HG03460 (cell line): ENCODE measurements at regions not wholly inside any gene's neighbourhood (a gene's known extent, or its start where the extent isn't known, plus 50 kb on each side); places are given as distances from the start of the nearest gene placed in this dataset.

Source experiments
- ATAC-seq: cut with Tn5 transposase; IDR thresholded peaks from one replicate; pipeline ENCODE4 v1.9.1; 2021; ENCODE audit not compliant: unreplicated experiment

DNA sequence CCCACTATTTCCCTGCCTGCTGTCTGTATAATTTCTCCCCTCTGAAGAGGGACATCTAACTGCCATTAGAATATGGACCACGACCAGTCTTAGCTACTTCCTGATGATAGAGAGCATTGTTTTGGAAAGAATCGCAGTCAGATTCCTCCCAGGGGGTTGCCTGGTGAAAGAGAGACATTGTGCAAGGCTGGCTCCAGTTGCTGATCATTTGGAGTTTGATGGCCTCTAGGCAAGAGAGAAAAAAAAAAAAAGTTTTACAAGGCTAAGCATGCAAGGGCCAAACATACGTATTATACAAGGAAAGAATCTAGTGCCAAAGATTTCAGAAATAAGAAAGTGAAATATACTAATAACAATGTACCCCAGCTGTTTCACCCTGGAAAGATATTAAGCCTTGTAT is 182.2 kb downstream of the CMPK2 start:
- ATAC-seq = no peak

GRCh38 chr2:6685447-6685846 is 180.3 kb downstream of the CMPK2 start:
- no peak for ATAC-seq

DNA sequence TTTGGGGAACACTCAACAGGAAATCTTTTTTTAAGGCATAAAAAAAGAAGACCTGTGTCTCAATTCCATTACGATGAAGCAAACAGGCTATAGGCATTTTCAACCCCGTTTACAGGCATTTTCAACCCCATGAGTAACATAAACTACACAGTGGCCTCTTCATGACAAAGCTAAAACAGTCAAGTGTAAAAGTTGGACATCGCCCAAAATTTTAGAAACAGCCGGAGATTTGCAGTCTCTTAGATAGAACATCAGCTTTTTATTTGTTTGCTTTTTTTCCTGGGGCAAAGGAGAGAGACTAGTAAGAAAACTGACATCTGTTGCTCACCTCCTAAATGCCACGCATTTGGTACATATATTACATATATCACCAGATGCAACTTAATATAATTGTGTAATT is 173.7 kb downstream of the CMPK2 start:
- no peak for ATAC-seq

GRCh38 chr2:6692819-6693218 is 172.9 kb downstream of the CMPK2 start:
- no peak for ATAC-seq

- ATAC-seq = no peak
These were observed 171.2 kb downstream of the CMPK2 start for GRCh38 chr2:6694555-6694954.

DNA sequence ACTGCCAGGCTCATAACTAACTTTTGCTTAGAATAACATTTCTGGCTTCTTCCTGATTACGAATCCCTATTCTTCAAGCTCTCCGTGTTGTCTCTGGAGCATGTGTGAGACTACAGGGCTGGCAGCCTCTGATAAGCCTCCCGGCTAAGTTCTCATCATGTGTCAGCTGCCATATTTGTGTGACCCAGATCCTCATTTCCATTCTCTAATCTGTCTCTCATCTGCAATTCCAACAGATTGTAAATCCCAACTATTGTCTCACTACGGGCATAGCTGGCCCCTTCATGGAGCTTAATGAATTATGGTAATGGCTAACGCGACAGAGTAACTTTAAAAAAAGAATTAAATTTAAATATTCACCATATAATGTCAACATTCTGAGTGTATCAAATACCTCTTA is 165.4 kb downstream of the CMPK2 start:
- ATAC-seq = no peak

GRCh38 chr2:6704077-6704476 is 161.6 kb downstream of the CMPK2 start:
- ATAC-seq = no peak

- no peak for ATAC-seq
These were observed 144.3 kb downstream of the CMPK2 start for GRCh38 chr2:6721395-6721794.

DNA sequence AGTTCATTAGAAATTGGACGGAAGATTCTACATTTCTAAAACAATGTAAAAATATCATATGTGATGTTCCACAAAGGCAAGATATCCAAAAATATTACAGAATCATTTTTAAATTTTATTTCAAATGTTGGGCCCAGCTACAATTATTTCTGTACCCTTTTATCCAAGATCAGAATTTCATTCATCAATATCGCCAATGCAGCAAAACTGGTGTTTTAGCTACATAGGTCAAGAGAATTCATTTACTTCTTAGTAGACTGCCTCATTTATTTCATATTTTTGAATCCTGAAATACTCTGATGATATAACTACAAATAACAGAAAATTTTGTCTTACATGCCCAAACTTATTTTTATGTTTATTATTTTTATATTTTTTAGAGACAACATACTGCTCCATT is 143.1 kb downstream of the CMPK2 start:
- no peak for ATAC-seq

GRCh38 chr2:6723865-6724604 is 141.7 kb downstream of the CMPK2 start:
- no peak for ATAC-seq

- ATAC-seq = no peak
These were observed 141.0 kb downstream of the CMPK2 start for GRCh38 chr2:6724605-6725140.

DNA sequence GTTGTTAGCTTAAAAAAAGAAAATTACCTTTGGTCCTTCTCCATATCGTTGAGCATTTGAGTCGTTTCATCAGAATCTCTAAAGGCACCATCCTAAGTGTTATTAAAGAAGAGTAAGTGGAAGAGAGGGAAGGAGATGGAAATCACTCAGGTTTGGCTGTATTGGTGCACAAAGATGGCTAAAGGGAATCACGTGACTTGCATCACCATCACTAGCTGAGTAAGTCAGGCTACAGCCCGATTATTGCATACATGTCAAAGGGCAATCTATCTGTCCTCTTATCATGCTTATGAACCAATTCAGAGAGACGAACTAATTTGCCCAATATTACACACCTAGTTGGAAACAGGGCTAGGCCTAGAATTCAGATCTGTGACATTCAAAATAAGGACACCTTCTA is 137.6 kb downstream of the CMPK2 start:
- no peak for ATAC-seq

GRCh38 chr2:6730003-6730402 is 135.7 kb downstream of the CMPK2 start:
- no peak for ATAC-seq

GRCh38 chr2:6730649-6731532 is 134.8 kb downstream of the CMPK2 start:
- ATAC-seq = no peak

GRCh38 chr2:6739547-6739946 is 126.2 kb downstream of the CMPK2 start:
- no peak for ATAC-seq

- ATAC-seq = no peak
These were observed 124.5 kb downstream of the CMPK2 start for GRCh38 chr2:6741229-6741628.

- no peak for ATAC-seq
These were observed 121.7 kb downstream of the CMPK2 start for GRCh38 chr2:6744038-6744437.

GRCh38 chr2:6747433-6747832 is 118.3 kb downstream of the CMPK2 start:
- no peak for ATAC-seq

DNA sequence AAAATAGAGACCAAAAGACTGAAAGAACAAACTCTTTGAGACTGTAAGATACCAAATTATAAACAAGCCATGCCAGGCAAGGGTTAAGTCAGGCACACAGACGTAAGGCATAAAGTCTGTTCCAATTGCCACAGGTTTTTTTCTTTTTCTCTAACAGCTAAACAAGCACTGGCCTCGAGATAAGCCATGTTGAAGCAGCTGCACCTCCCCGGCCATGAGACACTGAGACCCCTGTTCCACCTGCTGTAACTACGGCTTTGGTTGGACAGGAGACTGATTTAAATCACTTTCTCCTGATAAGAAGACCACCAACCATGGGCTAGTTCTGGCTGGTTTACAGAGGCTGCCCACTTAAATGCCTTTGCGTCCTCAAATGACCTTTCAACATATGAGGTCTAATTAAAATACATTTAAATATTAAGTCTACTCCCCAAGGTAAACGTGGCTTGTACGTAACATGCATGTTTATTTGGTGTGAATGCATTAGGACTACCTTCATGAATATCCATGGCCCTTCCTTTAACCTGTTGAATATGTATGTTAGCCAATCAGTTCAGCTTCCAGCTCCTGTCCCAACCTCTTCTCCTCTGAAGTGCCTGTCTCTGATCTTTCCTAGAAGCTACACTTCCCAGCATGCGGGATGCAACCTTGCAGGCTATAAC is 117.2 kb downstream of the CMPK2 start:
- ATAC-seq = no peak

DNA sequence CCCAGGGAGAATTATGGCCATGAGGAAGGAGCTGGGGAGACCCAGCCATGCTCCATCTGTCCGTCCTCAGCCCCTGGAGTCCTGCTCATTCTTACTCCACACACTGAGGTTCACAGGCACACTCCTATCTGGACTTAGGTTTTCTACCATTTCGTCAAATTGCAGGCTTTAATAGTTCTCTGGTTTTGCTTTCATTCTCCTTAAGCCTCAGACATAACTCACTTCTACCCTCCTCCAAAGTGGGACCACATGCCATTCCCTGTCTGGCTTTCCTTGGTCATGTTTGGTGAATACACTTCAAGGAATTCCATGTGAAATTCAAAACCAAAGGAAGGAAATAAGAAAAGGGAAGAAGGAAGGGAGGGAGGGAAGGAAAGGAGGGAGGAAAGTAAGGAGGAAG is 115.7 kb downstream of the CMPK2 start:
- ATAC-seq = no peak

GRCh38 chr2:6750411-6751158 is 115.1 kb downstream of the CMPK2 start:
- no peak for ATAC-seq
